ENCODE measurements at regions not wholly inside any gene's neighbourhood (a gene's known extent, or its start where the extent isn't known, plus 50 kb on each side); places are given as distances from the start of the nearest gene placed in this dataset.

DNA sequence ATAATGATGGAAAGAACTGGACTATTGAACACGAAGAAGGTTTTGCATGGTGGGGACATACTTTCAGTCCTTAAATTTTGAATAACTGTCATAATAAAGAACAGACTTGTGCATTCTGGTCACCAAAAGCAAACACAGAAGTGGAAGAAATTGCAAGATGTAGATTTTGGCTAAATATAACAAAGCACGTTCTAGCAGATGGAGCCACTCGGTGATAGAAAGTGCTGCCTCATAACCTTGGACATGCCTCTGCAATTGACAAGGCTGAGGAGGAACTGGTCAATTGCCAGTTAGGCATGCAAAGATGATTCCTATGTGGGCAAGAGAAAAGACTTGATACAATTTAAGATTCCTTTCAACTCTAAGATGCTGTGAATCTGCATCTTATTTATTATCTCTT lies 244.1 kb upstream of the ZC3H12C start:
- intact Hi-C loops (cut with DNase I; ENCODE audit: low total_unique reads) = no loop called here
- H3K4me3 ChIP-seq (ENCODE audit: low read depth, poor library complexity, severe bottlenecking) = no peak overlapping the region
- DNase-seq (ENCODE audit: low spot score in 2 of 2) = no peak
- WGBS, 2 donors = 80 to 81% methylated on average over 3 of the region's 3 CpGs
- no peak for TF ChIP-seq POLR2A (IDR thresholded peaks at IDR 0.05)
- TF ChIP-seq, protein P1, sequence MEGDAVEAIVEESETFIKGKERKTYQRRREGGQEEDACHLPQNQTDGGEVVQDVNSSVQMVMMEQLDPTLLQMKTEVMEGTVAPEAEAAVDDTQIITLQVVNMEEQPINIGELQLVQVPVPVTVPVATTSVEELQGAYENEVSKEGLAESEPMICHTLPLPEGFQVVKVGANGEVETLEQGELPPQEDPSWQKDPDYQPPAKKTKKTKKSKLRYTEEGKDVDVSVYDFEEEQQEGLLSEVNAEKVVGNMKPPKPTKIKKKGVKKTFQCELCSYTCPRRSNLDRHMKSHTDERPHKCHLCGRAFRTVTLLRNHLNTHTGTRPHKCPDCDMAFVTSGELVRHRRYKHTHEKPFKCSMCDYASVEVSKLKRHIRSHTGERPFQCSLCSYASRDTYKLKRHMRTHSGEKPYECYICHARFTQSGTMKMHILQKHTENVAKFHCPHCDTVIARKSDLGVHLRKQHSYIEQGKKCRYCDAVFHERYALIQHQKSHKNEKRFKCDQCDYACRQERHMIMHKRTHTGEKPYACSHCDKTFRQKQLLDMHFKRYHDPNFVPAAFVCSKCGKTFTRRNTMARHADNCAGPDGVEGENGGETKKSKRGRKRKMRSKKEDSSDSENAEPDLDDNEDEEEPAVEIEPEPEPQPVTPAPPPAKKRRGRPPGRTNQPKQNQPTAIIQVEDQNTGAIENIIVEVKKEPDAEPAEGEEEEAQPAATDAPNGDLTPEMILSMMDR (IDR thresholded peaks at IDR 0.05) = no peak

DNA sequence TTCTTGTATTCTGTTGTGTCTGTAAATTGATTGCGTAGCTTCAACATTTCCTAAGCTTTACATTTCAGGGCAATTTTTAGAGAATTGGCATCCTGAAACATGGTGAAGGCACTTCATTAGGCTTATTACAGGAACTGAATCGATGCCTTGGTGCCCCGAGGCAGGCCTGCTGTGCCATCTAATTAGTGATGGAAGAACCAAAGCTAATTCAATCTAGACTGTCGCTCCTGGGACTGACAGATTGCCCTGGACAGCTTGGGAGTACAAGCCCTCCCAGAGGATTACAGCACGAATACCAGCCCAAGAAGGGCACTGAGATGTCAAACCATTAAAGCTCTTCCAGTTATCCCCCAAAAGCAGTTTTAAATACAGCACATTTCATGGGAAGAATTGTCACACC lies 243.2 kb upstream of the ZC3H12C start:
- H3K4me3 ChIP-seq (ENCODE audit: low read depth, poor library complexity, severe bottlenecking) = no peak overlapping the region
- TF ChIP-seq, protein P1 (IDR thresholded peaks at IDR 0.05) = no peak
- no peak for TF ChIP-seq POLR2A (IDR thresholded peaks at IDR 0.05)
- intact Hi-C loops (cut with DNase I; ENCODE audit: low total_unique reads) = no loop called here
- no peak for DNase-seq (ENCODE audit: low spot score in 2 of 2)
- WGBS, 2 donors = 76 to 86% methylated on average over 5 of the region's 5 CpGs

DNA sequence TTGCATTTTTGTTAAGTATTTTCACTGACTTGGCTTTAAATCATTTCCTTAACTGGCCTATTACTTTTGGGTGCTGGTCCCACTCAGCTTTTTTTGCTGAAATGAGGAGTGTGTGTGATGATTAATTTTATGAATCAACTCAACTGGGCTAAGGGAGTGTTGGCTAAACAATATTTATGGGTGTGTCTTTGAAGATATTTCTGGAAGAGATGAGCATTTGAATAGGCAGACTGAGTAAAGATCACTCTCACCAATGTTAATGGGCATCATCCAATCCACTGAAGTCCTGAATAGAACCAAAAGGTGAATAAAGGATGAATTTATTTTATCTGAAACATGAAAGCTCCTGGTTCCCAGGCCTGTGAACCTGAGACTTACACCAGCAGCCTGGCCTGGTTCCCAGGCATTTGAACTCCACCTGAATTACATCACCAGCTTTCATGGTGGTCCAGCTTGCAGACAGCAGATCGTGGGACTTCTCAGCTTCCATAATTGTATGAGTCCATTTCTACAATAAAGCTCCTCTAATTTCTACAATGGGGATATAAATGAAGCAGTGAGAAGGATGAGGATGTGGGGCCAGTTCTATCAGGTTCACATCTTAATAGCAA lies 241.3 kb upstream of the ZC3H12C start:
- WGBS, 2 donors = 24 to 26% methylated on average over 1 of the region's 1 CpG
- no peak for DNase-seq (ENCODE audit: low spot score in 2 of 2)
- TF ChIP-seq POLR2A (IDR thresholded peaks at IDR 0.05) = no peak
- TF ChIP-seq, protein P1 (IDR thresholded peaks at IDR 0.05) = no peak
- no peak overlapping the region for H3K4me3 ChIP-seq (ENCODE audit: low read depth, poor library complexity, severe bottlenecking)
- intact Hi-C loops (cut with DNase I; ENCODE audit: low total_unique reads) = no loop called here

GRCh38 chr11:109853156-109853776 lies 239.9 kb upstream of the ZC3H12C start:
- no peak for DNase-seq (ENCODE audit: low spot score in 2 of 2)
- TF ChIP-seq POLR2A (IDR thresholded peaks at IDR 0.05) = no peak
- no peak overlapping the region for H3K4me3 ChIP-seq (ENCODE audit: low read depth, poor library complexity, severe bottlenecking)
- 70 to 73% methylated on average over 5 of the region's 5 CpGs for WGBS, 2 donors
- intact Hi-C loops (cut with DNase I; ENCODE audit: low total_unique reads) = no loop called here

- intact Hi-C loops (cut with DNase I; ENCODE audit: low total_unique reads) = no loop called here
- no peak overlapping the region for H3K4me3 ChIP-seq (ENCODE audit: low read depth, poor library complexity, severe bottlenecking)
- DNase-seq (ENCODE audit: low spot score in 2 of 2) = no peak
- TF ChIP-seq, protein P1 (IDR thresholded peaks at IDR 0.05) = no peak
- TF ChIP-seq POLR2A (IDR thresholded peaks at IDR 0.05) = no peak
These were observed 238.5 kb upstream of the ZC3H12C start for GRCh38 chr11:109854731-109855130.

DNA sequence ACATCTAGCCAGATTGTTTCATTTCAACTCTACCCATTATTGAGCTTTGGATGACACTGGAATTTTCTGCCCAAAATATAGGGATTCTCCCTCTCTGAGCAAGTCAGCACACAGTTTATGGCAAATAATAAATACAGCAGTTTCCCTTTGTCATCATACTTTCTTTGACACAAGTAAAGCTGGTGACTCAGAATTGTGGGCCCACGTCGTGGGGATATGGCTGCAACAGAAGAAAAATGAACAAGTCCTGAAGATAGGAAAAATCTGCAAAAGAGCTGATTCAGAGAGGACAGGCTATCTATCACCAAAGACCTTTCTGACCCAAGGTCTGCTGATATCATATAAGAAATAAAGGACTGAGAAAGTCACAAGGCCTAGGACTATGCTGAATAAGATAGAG lies 236.3 kb upstream of the ZC3H12C start:
- intact Hi-C loops (cut with DNase I; ENCODE audit: low total_unique reads) = no loop called here
- TF ChIP-seq, protein P1 (IDR thresholded peaks at IDR 0.05) = no peak
- no peak for TF ChIP-seq POLR2A (IDR thresholded peaks at IDR 0.05)
- no peak for DNase-seq (ENCODE audit: low spot score in 2 of 2)
- WGBS, 2 donors = 81 to 88% methylated on average over 2 of the region's 2 CpGs
- no peak overlapping the region for H3K4me3 ChIP-seq (ENCODE audit: low read depth, poor library complexity, severe bottlenecking)
